C4-2B (cell line): ENCODE measurements at regions not wholly inside any gene's neighbourhood (a gene's known extent, or its start where the extent isn't known, plus 50 kb on each side); places are given as distances from the start of the nearest gene placed in this dataset.

Experiments used
- ZFX ChIP-seq: fragments of 450-650 bp; IDR thresholded peaks from 2 replicates; pipeline ENCODE4 v1.6.1; 2017
- TF ChIP-seq, protein P1 (sequence below): fragments of 450-650 bp; conservative IDR thresholded peaks from 2 replicates; pipeline ENCODE4 v1.5.1; 2017; ENCODE audit warnings: mild to moderate bottlenecking

GRCh38 chr17:36714789-36715188, 113.4 kb downstream of the MRM1 start:
- TF ChIP-seq, protein P1, sequence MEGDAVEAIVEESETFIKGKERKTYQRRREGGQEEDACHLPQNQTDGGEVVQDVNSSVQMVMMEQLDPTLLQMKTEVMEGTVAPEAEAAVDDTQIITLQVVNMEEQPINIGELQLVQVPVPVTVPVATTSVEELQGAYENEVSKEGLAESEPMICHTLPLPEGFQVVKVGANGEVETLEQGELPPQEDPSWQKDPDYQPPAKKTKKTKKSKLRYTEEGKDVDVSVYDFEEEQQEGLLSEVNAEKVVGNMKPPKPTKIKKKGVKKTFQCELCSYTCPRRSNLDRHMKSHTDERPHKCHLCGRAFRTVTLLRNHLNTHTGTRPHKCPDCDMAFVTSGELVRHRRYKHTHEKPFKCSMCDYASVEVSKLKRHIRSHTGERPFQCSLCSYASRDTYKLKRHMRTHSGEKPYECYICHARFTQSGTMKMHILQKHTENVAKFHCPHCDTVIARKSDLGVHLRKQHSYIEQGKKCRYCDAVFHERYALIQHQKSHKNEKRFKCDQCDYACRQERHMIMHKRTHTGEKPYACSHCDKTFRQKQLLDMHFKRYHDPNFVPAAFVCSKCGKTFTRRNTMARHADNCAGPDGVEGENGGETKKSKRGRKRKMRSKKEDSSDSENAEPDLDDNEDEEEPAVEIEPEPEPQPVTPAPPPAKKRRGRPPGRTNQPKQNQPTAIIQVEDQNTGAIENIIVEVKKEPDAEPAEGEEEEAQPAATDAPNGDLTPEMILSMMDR = no peak
- no peak for TF ChIP-seq ZFX
